Sciatic nerve (tissue), 2 donors: ENCODE measurements at regions not wholly inside any gene's neighbourhood (a gene's known extent, or its start where the extent isn't known, plus 50 kb on each side); places are given as distances from the start of the nearest gene placed in this dataset.
"Not testable (repeated sequence)": the region's sequence is repeated elsewhere in the genome, so short reads cannot be mapped to it uniquely, and the experiment has no call there.

Source experiments
- ATAC-seq: fragments of 200-7000 bp; cut with Tn5 transposase; one replicate; pipeline ENCODE4 v1.9.1; 2020; ENCODE audit warnings: mild to moderate bottlenecking, moderate library complexity
- DNase-seq: peaks from one replicate; pipeline ENCODE4 v3.0.0-alpha.2; 2020; ENCODE audit warnings: low spot score
- intact Hi-C: fragments of 100-400 bp; cut with DNase I; formaldehyde crosslinking; loops from one replicate; pipeline ENCODE4 v1.14.2; 2022
- donor health status: DM: no; HTN: no; CAD: no.
- donor health status: DM: no; HTN: no; CAD: no.

DNA sequence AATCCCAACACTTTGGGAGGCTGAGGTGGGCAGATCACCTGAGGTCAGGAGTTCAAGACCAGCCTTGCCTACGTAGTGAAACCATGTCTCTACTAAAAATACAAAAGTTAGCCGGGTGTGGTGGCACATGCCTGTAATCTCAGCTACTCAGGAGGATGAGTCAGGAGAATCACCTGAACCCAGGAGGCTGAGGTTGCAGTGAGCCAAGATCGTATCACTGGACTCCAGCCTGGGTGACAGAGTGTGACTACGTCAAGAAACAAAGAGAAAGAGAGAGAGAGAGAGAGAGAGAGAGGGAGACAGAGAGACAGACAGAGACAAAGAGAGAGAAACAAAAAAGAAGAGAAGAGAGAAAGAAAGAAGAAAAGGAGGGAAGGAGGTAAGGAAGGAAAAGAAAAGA, 454.0 kb upstream of the CHAC2 start:
- ATAC-seq, intact Hi-C loops, DNase-seq: not testable (repeated sequence)

- ATAC-seq, result no peak
- no peak for DNase-seq
- intact Hi-C loops, result no loop called here
These were observed 454.9 kb upstream of the CHAC2 start for GRCh38 chr2:53312721-53313120.

GRCh38 chr2:53312181-53312580, 455.4 kb upstream of the CHAC2 start:
- DNase-seq (no peak), ATAC-seq (no peak)
- intact Hi-C loops, result no loop called here

GRCh38 chr2:53303012-53303578, 464.5 kb upstream of the CHAC2 start:
- intact Hi-C loops, result no loop called here
- no peak for DNase-seq
- ATAC-seq, result no peak

DNA sequence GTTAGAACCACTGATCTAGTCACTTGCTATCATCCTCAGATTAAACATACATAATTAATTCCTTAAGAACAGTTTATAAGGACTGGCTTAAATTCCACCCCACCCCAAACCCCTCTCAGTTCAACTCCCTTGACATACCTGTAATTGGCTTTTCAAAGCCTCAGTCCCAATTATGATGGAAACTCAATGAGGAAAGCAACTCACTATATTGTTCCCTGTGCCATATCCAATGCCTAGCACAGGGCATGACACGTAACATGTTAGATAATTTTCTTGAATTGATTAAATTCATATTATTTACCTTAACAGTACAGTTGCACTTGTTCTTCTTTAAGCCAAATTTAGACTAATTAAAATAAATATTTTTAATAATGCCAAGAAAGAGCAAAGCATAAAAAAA, 465.1 kb upstream of the CHAC2 start:
- DNase-seq (no peak), ATAC-seq (no peak)
- intact Hi-C loops, result no loop called here

- no peak for ATAC-seq
- no peak for DNase-seq
- intact Hi-C loops, result no loop called here
These were observed 478.1 kb upstream of the CHAC2 start for GRCh38 chr2:53289309-53290006.

- ATAC-seq (no peak), DNase-seq (no peak)
- intact Hi-C loops, result no loop called here
These were observed 481.3 kb upstream of the CHAC2 start for GRCh38 chr2:53286345-53286744.

GRCh38 chr2:53275743-53276142, 491.9 kb upstream of the CHAC2 start:
- ATAC-seq, result no peak
- intact Hi-C loops, result no loop called here
- DNase-seq, result no peak

- DNase-seq (no peak), ATAC-seq (no peak)
- intact Hi-C loops, result no loop called here
These were observed 499.0 kb upstream of the CHAC2 start for GRCh38 chr2:53268626-53269025.

DNA sequence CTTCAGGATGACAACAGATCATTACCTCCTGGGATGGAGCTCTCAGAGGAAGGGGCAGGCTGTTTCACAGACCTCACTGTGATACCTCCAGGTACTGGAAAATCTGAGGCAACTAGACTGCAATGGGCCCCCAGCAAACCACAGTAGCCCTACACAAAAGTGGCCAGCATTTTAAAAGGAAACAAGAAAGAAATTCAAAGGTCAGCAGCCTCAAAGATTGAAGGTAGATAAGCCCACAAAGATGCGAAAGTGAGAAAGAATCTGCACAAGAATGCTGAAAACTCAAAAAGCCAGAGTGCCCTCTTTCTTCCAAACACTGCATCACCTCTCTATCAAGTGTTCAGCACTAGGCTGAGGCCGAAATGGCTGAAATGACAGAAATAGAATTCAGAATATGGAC, 499.5 kb upstream of the CHAC2 start:
- ATAC-seq (no peak), DNase-seq (no peak)
- intact Hi-C loops, result no loop called here

DNA sequence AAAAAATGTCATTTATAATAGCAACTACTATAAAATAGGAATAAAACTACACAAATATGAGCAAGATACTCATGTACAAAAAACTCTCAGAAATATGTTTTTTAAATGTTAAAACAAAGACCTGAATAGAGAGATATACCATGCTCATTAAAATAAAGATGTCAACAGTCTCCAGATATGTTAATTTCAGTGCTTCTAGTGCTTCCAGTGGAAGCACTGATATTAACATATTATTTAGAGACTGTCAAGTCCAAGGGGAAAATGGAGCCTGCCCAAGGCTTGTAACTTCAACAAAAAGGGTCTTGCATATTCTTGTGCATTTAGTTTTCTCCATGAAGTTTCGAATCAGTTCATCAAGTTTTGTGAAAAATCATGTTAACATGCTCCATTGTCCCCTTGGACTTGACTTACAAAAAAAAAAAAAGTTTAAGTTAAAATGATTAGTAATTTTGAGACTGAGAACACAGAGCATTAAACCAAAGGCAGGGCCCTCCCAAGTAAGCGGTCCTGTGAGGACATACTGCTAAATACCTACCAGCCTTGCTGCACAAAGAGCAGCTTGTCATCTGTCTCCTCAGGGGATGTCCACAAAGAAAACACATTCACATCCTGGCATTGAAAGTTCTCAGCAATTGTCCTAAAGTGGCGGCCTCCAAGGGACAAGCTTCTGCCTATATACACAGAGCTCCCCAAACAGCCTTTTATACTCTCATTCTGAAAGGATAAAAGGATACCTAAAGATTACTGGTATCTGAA, 501.9 kb upstream of the CHAC2 start:
- DNase-seq (no peak), ATAC-seq (no peak)
- intact Hi-C loops, result no loop called here

GRCh38 chr2:53260568-53260967, 507.0 kb upstream of the CHAC2 start:
- ATAC-seq, result no peak
- no peak for DNase-seq
- intact Hi-C loops, result no loop called here

DNA sequence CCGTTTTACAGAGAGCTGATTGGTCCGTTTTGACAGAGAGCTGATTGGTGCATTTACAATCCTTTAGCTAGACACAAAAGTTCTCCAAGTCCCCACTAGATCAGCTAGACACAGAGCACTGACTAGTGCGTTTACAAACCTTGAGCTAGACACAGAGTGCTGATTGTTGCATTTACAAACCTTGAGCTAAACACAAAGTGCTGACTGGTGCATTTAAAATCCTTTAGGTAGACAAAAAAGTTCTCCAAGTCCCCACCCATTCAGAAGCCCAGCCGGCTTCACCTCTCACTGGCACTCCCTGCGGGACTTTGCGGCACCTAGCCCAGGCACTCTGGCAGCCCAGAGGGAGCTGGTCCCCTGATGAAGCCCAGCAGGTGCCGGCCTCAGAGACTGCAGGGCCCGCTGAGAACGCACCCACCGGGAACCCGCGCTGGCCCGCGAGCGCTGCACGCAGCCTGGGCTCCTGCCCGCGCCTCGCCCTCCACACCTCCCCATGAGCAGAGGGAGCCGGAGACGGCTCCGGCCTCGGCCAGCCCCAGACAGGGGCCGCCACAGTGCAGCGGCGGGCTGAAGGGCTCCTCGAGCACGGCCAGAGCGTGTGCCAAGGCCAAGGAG, 508.1 kb upstream of the CHAC2 start:
- no peak for ATAC-seq
- intact Hi-C loops, result no loop called here
- DNase-seq, result no peak

DNA sequence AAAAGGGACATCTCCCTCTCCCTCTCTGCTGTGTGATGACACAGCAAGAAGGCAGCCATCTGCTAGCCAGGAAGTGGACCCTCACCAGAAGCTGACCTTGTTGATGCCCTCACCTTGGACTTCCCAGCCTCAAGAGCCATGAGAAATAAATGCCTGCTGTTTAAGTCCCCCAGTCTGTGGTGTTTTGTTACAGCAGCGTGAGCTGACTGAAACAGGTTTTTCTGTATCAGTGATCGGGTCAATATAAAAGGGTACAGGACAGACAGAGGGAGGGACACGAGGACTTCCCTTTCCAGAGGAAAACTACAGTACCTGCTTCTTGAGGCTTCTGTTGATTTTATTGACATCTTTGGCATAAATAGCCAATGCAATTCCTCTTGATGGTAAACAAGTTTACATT, 510.3 kb upstream of the CHAC2 start:
- intact Hi-C loops, result no loop called here
- no peak for DNase-seq
- no peak for ATAC-seq

DNA sequence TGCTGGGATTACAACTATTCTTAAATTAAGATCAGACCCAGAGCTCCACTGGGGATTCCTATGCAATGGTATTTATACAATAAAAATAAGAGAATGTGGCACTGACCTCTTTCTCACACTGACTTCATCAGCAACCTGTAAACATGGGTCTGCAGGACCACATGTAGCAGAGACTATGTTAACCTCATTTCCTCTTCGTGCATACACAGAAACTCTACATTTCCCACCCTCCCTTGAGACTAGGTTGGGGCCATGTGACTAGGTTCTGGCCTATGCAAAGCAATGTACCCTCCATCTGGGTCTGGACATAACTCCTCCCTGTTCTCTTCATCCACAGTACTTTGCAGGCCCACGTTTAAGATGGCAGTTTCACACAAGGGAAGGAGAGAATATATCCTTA, 514.4 kb upstream of the CHAC2 start:
- DNase-seq (no peak), ATAC-seq (no peak)
- intact Hi-C loops, result no loop called here

DNA sequence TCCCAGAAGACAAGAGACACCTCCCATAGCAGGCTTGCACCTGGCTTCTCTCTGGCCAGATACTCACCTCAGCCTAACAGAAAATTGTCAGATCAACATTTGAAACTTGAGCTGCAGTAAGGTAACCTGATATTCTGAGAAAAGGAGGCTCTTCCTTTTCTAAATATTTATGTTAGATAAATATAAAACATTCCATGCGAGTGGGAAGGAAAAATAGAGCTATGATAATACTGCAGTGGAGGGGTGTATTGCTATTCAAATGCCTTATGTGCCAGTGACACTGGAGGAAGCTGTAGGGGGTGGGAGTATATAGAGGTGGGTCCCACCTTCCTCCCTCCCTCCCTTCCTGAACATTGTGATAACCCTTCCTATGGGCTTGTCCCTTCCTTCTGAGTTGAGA, 515.5 kb upstream of the CHAC2 start:
- ATAC-seq, result no peak
- no peak for DNase-seq
- intact Hi-C loops, result no loop called here

- DNase-seq (no peak), ATAC-seq (no peak)
- intact Hi-C loops, result no loop called here
These were observed 519.5 kb upstream of the CHAC2 start for GRCh38 chr2:53247956-53248735.

DNA sequence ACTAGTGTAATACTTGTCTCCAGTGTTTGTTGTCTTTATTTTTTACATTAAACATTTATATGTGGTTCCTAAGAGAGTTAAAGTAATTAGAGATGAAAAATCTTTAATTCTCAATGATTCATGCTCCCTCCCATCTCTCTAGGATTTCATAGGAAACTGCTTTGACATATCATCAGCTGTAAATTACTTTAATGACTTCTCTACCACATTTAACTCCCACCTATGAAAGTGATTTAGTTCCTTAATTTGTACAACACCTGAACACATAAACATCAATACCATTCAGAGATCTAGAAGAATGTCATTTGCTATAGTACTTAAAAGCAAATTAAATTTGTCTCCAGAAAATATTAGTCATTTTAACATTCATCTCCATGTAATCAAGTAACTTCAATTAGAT, 524.2 kb upstream of the CHAC2 start:
- intact Hi-C loops, result no loop called here
- ATAC-seq (no peak), DNase-seq (no peak)

GRCh38 chr2:53242090-53242489, 525.5 kb upstream of the CHAC2 start:
- DNase-seq (no peak), ATAC-seq (no peak)
- intact Hi-C loops, result no loop called here
